ENCODE measurements at regions not wholly inside any gene's neighbourhood (a gene's known extent, or its start where the extent isn't known, plus 50 kb on each side); places are given as distances from the start of the nearest gene placed in this dataset.
"Not testable (repeated sequence)": the region's sequence is repeated elsewhere in the genome, so short reads cannot be mapped to it uniquely, and the experiment has no call there.

- TF ChIP-seq JUND (IDR thresholded peaks at IDR 0.05; ENCODE audit: low read depth) = no peak
- in situ Hi-C loops (cut with HindIII; ENCODE audit: low pct_unique_long_range_greater_than_20kb, low sequenced_read_pairs) = no loop called here
- DNase-seq (ENCODE audit: low read depth in 1 of 2, low spot score in 1 of 2) = no peak
Measured at GRCh38 chr4:85018983-85019382, 52.5 kb upstream of the WDFY3 start.

DNA sequence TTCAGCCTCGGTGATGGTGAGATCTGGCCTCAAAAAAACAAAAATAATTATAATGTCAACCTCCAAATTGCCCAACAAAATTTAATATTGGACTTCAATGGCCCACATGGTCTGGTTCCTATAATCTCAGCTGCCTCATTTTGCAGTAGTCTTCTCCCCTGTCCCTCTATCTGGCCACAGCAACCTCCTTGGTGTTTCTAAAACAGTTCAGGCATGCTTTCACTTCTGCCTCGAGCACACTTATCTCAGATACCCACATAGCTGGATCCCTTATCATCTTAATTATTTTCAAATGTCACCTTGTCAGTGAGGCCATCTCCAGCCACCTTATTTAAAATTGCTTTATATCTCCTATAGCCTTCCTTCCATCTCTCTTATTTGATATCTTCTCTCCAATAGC, 52.9 kb upstream of the WDFY3 start:
- no peak for DNase-seq (ENCODE audit: low read depth in 1 of 2, low spot score in 1 of 2)
- TF ChIP-seq JUND (IDR thresholded peaks at IDR 0.05; ENCODE audit: low read depth) = no peak
- in situ Hi-C loops (cut with HindIII; ENCODE audit: low pct_unique_long_range_greater_than_20kb, low sequenced_read_pairs) = no loop called here

DNA sequence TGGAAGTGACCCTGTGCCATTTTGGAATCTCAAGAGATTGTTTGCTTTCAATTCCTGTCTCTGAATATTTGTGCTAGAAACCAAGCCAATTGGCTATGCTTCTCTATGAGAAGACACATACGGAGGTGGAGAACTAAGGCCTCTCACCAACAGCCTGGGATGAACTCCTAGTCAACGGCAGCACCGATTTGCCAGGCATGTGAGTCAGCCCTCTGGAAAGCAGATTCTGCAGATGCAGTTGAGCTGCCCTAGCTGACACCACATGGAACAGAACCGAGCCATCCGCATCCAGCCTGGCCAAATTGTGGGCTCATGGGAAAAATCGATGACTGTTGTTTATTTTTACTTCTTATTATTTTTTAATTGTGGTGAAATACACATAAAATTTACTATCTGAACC, 58.2 kb upstream of the WDFY3 start:
- DNase-seq (ENCODE audit: low read depth in 1 of 2, low spot score in 1 of 2) = no peak
- in situ Hi-C loops (cut with HindIII; ENCODE audit: low pct_unique_long_range_greater_than_20kb, low sequenced_read_pairs) = no loop called here
- TF ChIP-seq JUND (IDR thresholded peaks at IDR 0.05; ENCODE audit: low read depth) = no peak

DNA sequence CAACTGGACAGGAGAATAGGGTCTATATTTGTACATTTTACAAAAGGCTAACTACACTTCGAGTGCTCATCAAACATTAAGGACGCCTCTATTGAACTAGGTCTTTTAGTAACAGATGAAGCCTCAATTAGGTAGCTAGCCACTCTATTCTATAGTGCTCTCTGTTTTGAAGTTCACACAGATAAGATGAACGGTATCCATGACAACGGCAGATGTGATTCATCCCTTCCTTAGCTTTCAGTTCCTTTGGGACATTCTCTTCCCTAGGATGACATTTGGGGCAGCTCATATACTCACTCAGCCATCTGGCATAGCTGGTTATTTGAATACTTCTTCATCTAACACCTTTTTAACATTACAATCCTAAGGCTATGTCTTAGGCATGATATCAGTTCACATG, 62.4 kb upstream of the WDFY3 start:
- DNase-seq (ENCODE audit: low read depth in 1 of 2, low spot score in 1 of 2) = no peak
- in situ Hi-C loops (cut with HindIII; ENCODE audit: low pct_unique_long_range_greater_than_20kb, low sequenced_read_pairs) = no loop called here
- no peak for TF ChIP-seq JUND (IDR thresholded peaks at IDR 0.05; ENCODE audit: low read depth)

DNA sequence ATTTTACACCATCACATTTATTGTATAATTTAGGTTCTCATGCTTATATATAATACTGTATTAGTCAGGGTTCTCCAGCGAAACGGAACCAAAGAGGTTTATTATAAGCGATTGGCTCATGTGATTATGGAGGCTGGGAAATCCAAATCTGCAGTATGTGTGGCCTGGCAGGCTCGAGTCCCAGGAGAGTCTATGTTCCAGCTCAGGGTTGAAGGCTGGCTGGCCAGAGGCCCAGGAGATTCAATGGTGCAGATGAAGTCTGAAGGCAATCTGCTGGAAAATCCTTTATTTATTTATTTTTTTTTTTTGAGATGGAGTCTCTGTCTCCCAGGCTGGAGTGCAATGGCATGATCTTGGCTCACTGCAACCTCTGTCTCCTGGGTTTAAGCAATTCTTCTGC, 63.0 kb upstream of the WDFY3 start:
- DNase-seq (ENCODE audit: low read depth in 1 of 2, low spot score in 1 of 2) = no peak
- in situ Hi-C loops (cut with HindIII; ENCODE audit: low pct_unique_long_range_greater_than_20kb, low sequenced_read_pairs) = no loop called here
- TF ChIP-seq JUND (IDR thresholded peaks at IDR 0.05; ENCODE audit: low read depth) = no peak

- in situ Hi-C loops (cut with HindIII; ENCODE audit: low pct_unique_long_range_greater_than_20kb, low sequenced_read_pairs) = no loop called here
- no peak for TF ChIP-seq JUND (IDR thresholded peaks at IDR 0.05; ENCODE audit: low read depth)
- DNase-seq (ENCODE audit: low read depth in 1 of 2, low spot score in 1 of 2) = no peak
Measured at GRCh38 chr4:85030156-85030555, 63.7 kb upstream of the WDFY3 start.

GRCh38 chr4:85033838-85034237, 67.3 kb upstream of the WDFY3 start:
- not testable (repeated sequence) for DNase-seq (ENCODE audit: low read depth in 1 of 2, low spot score in 1 of 2)

GRCh38 chr4:85039526-85039925, 73.0 kb upstream of the WDFY3 start:
- in situ Hi-C loops (cut with HindIII; ENCODE audit: low pct_unique_long_range_greater_than_20kb, low sequenced_read_pairs) = no loop called here
- DNase-seq (ENCODE audit: low read depth in 1 of 2, low spot score in 1 of 2) = no peak
- TF ChIP-seq JUND (IDR thresholded peaks at IDR 0.05; ENCODE audit: low read depth) = no peak

More at GRCh38 chr4:85033838-85034237, 67.3 kb upstream of the WDFY3 start:
- in situ Hi-C loops (cut with HindIII; ENCODE audit: low pct_unique_long_range_greater_than_20kb, low sequenced_read_pairs) = not testable (repeated sequence)

- in situ Hi-C loops (cut with HindIII; ENCODE audit: low pct_unique_long_range_greater_than_20kb, low sequenced_read_pairs); DNase-seq (ENCODE audit: low read depth in 1 of 2, low spot score in 1 of 2): not testable (repeated sequence)
Measured at GRCh38 chr4:85043812-85044496, 77.5 kb upstream of the WDFY3 start.

GRCh38 chr4:85050736-85051135, 84.2 kb upstream of the WDFY3 start:
- DNase-seq (ENCODE audit: low read depth in 1 of 2, low spot score in 1 of 2) = peak in 1 of 2 experiments; percentile 9
- no peak for TF ChIP-seq JUND (IDR thresholded peaks at IDR 0.05; ENCODE audit: low read depth)
- in situ Hi-C loops (cut with HindIII; ENCODE audit: low pct_unique_long_range_greater_than_20kb, low sequenced_read_pairs) = no loop called here

- in situ Hi-C loops (cut with HindIII; ENCODE audit: low pct_unique_long_range_greater_than_20kb, low sequenced_read_pairs) = no loop called here
- TF ChIP-seq JUND (IDR thresholded peaks at IDR 0.05; ENCODE audit: low read depth) = no peak
- DNase-seq (ENCODE audit: low read depth in 1 of 2, low spot score in 1 of 2) = no peak
Measured at GRCh38 chr4:85051526-85051925, 85.0 kb upstream of the WDFY3 start.

DNA sequence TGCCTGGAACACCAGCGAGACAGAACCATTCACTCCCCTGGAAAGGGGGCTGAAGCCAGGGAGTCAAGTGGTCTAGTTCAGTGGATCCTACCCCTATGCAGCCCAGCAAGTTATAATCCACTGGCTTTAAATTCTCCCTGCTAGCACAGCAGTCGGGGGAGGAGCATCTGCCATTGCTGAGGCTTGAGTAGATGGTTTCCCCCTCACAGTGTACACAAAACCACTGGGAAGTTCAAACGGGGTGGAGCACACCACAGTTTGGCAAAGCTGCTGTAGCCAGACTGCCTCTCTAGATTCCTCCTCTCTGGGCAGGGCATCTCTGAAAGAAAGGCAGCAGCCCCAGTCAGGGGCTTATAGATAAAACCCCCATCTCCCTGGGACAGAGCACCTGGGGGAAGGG, 88.4 kb upstream of the WDFY3 start:
- in situ Hi-C loops (cut with HindIII; ENCODE audit: low pct_unique_long_range_greater_than_20kb, low sequenced_read_pairs); DNase-seq (ENCODE audit: low read depth in 1 of 2, low spot score in 1 of 2): not testable (repeated sequence)

DNA sequence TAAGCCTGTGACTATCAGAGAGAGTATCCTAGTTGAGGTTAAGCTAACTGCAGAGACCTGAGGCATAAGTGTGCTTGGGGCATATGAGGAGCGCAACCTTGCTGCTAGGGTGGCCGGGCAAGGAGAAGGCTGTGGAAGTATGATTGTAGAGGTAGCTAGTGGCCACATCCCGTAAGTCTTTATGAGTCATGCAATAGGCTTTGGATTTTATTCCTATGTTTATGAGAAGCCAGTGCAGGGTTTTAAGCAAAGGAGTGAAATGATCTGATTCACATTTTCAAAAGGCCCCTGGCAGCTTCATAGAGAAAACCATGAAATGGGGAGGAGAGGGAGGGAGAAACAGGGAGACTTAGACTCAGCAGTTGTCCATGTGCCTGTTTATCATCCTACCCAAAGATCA, 92.1 kb upstream of the WDFY3 start:
- in situ Hi-C loops (cut with HindIII; ENCODE audit: low pct_unique_long_range_greater_than_20kb, low sequenced_read_pairs) = no loop called here
- no peak for DNase-seq (ENCODE audit: low read depth in 1 of 2, low spot score in 1 of 2)
- TF ChIP-seq JUND (IDR thresholded peaks at IDR 0.05; ENCODE audit: low read depth) = no peak

DNA sequence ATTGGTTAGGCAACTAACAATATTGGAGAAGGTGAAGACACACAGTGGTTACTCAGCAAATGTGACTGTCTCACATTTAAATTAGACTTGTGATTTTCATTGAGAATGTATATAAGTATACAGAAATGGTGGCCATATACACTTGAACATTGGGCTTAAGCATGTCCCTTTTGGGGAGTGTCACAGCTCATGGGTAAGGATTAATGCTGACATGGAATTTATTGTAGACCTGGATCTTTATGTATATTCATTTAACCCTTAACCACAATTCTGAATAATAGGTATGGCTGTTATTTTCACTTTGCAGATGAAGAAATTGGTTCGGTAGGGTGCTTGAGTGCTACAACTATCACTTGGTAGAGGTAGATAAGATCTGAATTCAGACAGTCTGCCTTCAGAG, 95.5 kb upstream of the WDFY3 start:
- no peak for DNase-seq (ENCODE audit: low read depth in 1 of 2, low spot score in 1 of 2)
- in situ Hi-C loops (cut with HindIII; ENCODE audit: low pct_unique_long_range_greater_than_20kb, low sequenced_read_pairs) = no loop called here
- TF ChIP-seq JUND (IDR thresholded peaks at IDR 0.05; ENCODE audit: low read depth) = no peak

Measured in T47D (cell line).